ENCODE measurements at regions not wholly inside any gene's neighbourhood (a gene's known extent, or its start where the extent isn't known, plus 50 kb on each side); places are given as distances from the start of the nearest gene placed in this dataset.

GRCh38 chr20:41892031-41892430 is 273.9 kb upstream of the CHD6 start:
- no peak for TF ChIP-seq ZNF331 (CRISPR knock-in tag; IDR thresholded peaks at IDR 0.05; ENCODE audit: low read depth)
- TF ChIP-seq, protein P1, sequence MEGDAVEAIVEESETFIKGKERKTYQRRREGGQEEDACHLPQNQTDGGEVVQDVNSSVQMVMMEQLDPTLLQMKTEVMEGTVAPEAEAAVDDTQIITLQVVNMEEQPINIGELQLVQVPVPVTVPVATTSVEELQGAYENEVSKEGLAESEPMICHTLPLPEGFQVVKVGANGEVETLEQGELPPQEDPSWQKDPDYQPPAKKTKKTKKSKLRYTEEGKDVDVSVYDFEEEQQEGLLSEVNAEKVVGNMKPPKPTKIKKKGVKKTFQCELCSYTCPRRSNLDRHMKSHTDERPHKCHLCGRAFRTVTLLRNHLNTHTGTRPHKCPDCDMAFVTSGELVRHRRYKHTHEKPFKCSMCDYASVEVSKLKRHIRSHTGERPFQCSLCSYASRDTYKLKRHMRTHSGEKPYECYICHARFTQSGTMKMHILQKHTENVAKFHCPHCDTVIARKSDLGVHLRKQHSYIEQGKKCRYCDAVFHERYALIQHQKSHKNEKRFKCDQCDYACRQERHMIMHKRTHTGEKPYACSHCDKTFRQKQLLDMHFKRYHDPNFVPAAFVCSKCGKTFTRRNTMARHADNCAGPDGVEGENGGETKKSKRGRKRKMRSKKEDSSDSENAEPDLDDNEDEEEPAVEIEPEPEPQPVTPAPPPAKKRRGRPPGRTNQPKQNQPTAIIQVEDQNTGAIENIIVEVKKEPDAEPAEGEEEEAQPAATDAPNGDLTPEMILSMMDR (conservative IDR thresholded peaks at IDR 0.05; ENCODE audit: low read depth in 2 of 2), result no peak
- TF ChIP-seq, protein P2, sequence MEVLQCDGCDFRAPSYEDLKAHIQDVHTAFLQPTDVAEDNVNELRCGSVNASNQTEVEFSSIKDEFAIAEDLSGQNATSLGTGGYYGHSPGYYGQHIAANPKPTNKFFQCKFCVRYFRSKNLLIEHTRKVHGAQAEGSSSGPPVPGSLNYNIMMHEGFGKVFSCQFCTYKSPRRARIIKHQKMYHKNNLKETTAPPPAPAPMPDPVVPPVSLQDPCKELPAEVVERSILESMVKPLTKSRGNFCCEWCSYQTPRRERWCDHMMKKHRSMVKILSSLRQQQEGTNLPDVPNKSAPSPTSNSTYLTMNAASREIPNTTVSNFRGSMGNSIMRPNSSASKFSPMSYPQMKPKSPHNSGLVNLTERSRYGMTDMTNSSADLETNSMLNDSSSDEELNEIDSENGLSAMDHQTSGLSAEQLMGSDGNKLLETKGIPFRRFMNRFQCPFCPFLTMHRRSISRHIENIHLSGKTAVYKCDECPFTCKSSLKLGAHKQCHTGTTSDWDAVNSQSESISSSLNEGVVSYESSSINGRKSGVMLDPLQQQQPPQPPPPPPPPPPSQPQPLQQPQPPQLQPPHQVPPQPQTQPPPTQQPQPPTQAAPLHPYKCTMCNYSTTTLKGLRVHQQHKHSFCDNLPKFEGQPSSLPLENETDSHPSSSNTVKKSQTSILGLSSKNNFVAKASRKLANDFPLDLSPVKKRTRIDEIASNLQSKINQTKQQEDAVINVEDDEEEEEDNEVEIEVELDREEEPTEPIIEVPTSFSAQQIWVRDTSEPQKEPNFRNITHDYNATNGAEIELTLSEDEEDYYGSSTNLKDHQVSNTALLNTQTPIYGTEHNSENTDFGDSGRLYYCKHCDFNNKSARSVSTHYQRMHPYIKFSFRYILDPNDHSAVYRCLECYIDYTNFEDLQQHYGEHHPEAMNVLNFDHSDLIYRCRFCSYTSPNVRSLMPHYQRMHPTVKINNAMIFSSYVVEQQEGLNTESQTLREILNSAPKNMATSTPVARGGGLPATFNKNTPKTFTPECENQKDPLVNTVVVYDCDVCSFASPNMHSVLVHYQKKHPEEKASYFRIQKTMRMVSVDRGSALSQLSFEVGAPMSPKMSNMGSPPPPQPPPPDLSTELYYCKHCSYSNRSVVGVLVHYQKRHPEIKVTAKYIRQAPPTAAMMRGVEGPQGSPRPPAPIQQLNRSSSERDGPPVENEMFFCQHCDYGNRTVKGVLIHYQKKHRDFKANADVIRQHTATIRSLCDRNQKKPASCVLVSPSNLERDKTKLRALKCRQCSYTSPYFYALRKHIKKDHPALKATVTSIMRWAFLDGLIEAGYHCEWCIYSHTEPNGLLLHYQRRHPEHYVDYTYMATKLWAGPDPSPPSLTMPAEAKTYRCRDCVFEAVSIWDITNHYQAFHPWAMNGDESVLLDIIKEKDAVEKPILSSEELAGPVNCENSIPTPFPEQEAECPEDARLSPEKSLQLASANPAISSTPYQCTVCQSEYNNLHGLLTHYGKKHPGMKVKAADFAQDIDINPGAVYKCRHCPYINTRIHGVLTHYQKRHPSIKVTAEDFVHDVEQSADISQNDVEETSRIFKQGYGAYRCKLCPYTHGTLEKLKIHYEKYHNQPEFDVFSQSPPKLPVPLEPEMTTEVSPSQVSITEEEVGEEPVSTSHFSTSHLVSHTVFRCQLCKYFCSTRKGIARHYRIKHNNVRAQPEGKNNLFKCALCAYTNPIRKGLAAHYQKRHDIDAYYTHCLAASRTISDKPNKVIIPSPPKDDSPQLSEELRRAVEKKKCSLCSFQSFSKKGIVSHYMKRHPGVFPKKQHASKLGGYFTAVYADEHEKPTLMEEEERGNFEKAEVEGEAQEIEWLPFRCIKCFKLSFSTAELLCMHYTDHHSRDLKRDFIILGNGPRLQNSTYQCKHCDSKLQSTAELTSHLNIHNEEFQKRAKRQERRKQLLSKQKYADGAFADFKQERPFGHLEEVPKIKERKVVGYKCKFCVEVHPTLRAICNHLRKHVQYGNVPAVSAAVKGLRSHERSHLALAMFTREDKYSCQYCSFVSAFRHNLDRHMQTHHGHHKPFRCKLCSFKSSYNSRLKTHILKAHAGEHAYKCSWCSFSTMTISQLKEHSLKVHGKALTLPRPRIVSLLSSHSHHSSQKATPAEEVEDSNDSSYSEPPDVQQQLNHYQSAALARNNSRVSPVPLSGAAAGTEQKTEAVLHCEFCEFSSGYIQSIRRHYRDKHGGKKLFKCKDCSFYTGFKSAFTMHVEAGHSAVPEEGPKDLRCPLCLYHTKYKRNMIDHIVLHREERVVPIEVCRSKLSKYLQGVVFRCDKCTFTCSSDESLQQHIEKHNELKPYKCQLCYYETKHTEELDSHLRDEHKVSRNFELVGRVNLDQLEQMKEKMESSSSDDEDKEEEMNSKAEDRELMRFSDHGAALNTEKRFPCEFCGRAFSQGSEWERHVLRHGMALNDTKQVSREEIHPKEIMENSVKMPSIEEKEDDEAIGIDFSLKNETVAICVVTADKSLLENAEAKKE (CRISPR knock-in tag; IDR thresholded peaks at IDR 0.05), result no peak
- TF ChIP-seq POLR2AphosphoS5 (IDR thresholded peaks at IDR 0.05; ENCODE audit: low read depth), result no peak
- TF ChIP-seq REST (IDR thresholded peaks at IDR 0.05; ENCODE audit: unreplicated experiment), result no peak
- H3K79me2 ChIP-seq (replicated peaks; ENCODE audit: insufficient read depth), result no peaks in the 10 kb centered on the region
- Mint-ChIP-seq H3K36me3 (ENCODE audit: low read depth) (peaks cover 19% of the 10 kb centered on the region), H3K27me3 (ENCODE audit: insufficient read depth, low read depth, poor library complexity) (peaks cover 4% of the 10 kb centered on the region), H3K4me3 (no peak overlapping the region; the same call in 2 of the 3 replicates), H3K9me3 (peaks cover 96% of the 10 kb centered on the region), H3K4me1 (peaks cover 2% of the 10 kb centered on the region; the same call in 2 of the 3 replicates), H3K27ac (no peak overlapping the region)
- H3K27ac ChIP-seq (ENCODE audit: low read depth), result no peak overlapping the region
- no peaks in the 10 kb centered on the region for H3K4me1 ChIP-seq (ENCODE audit: insufficient read depth)
- no peak overlapping the region for H2AFZ ChIP-seq
- H3K27me3 ChIP-seq (ENCODE audit: insufficient read depth), result no peaks in the 10 kb centered on the region
- H4K20me1 ChIP-seq (replicated peaks; ENCODE audit: insufficient read depth), result no peaks in the 10 kb centered on the region
- no peak overlapping the region for H3K4me3 ChIP-seq
- no peaks in the 10 kb centered on the region for H3K9me2 ChIP-seq (ENCODE audit: insufficient read depth)
- no peak for ATAC-seq
- H3F3A ChIP-seq (replicated peaks; ENCODE audit: low read depth), result no peaks in the 10 kb centered on the region
- no peak for DNase-seq (ENCODE audit: low spot score)
- H3K36me3 ChIP-seq (ENCODE audit: insufficient read depth), result no peaks in the 10 kb centered on the region
- no peak overlapping the region for H3K4me2 ChIP-seq
